Karpas-422 (cell line): ENCODE measurements at regions not wholly inside any gene's neighbourhood (a gene's known extent, or its start where the extent isn't known, plus 50 kb on each side); places are given as distances from the start of the nearest gene placed in this dataset.

Experiments used
- DNase-seq: peaks from one replicate; pipeline ENCODE4 v3.0.0-alpha.2; 2015
- H2AFZ ChIP-seq: fragments of 200-600 bp; sonication (generic); 2 replicates; pipeline ENCODE4 v1.6.1; 2014; ENCODE audit warnings: antibody characterized with exemption, low read length, mixed read lengths
- H3K27ac ChIP-seq: fragments of 200-600 bp; sonication (generic); 2 replicates; pipeline ENCODE4 v1.5.1; 2014; ENCODE audit warnings: mild to moderate bottlenecking, low read length, moderate library complexity
- H3K27me3 ChIP-seq: fragments of 200-600 bp; sonication (generic); 2 replicates; pipeline ENCODE4 v1.6.1; 2014; ENCODE audit warnings: low read length, mixed read lengths
- H3K36me3 ChIP-seq: fragments of 200-600 bp; sonication (generic); 2 replicates; pipeline ENCODE4 v1.6.1; 2014; ENCODE audit warnings: low read length, mixed read lengths; ENCODE audit not compliant: insufficient read depth
- H3K4me1 ChIP-seq: fragments of 200-600 bp; sonication (generic); 2 replicates; pipeline ENCODE4 v1.6.1; 2014; ENCODE audit warnings: mild to moderate bottlenecking, low read length, mixed read lengths
- H3K4me2 ChIP-seq: fragments of 200-600 bp; sonication (generic); 2 replicates; pipeline ENCODE4 v1.6.1; 2014; ENCODE audit warnings: low read length, low read depth, mild to moderate bottlenecking; ENCODE audit not compliant: poor library complexity, severe bottlenecking
- H3K4me3 ChIP-seq: fragments of 200-600 bp; sonication (generic); 2 replicates; pipeline ENCODE4 v1.5.1; 2014; ENCODE audit warnings: mild to moderate bottlenecking, antibody characterized with exemption, low read length, mixed read lengths
- H3K79me2 ChIP-seq: fragments of 200-600 bp; sonication (generic); 2 replicates; pipeline ENCODE4 v1.6.1; 2014; ENCODE audit warnings: mild to moderate bottlenecking, low read length, mixed read lengths
- H3K9ac ChIP-seq: fragments of 200-600 bp; sonication (generic); 2 replicates; pipeline ENCODE4 v1.6.0; 2014; ENCODE audit warnings: low read length
- H3K9me2 ChIP-seq: fragments of 200-600 bp; sonication (generic), shearing (Covaris generic); replicated peaks from 2 replicates; pipeline ENCODE4 v1.6.0; 2014; ENCODE audit warnings: mild to moderate bottlenecking, low read length, moderate library complexity; ENCODE audit not compliant: insufficient read depth
- H3K9me3 ChIP-seq: fragments of 300-700, 200-600 bp; sonication (generic); 2 replicates; pipeline ENCODE4 v1.6.1; 2014; ENCODE audit warnings: low read length, mixed read lengths
- H4K20me1 ChIP-seq: fragments of 200-600 bp; sonication (generic); 2 replicates; pipeline ENCODE4 v1.6.1; 2014; ENCODE audit warnings: mild to moderate bottlenecking, antibody characterized with exemption, low read length, low read depth; ENCODE audit not compliant: insufficient read depth

GRCh38 chr7:115135769-115136410 is 214.0 kb downstream of the MDFIC start:
- no peak overlapping the region for H3K27ac ChIP-seq

GRCh38 chr7:115135146-115135545 is 213.3 kb downstream of the MDFIC start:
- Histone ChIP-seq H3K9me2 (no peaks in the 10 kb centered on the region), H3K27me3 (no peaks in the 10 kb centered on the region), H3K4me3 (no peak overlapping the region), H3K27ac (no peak overlapping the region), H3K79me2 (no peaks in the 10 kb centered on the region), H4K20me1 (no peaks in the 10 kb centered on the region), H3K36me3 (no peaks in the 10 kb centered on the region), H3K4me2 (no peak overlapping the region), H3K9me3 (peaks cover 36% of the 10 kb centered on the region), H3K4me1 (no peaks in the 10 kb centered on the region), H2AFZ (no peak overlapping the region), H3K9ac (no peak overlapping the region)
- DNase-seq = no peak

More at GRCh38 chr7:115135769-115136410, 214.0 kb downstream of the MDFIC start:
- no peaks in the 10 kb centered on the region for H4K20me1 ChIP-seq
- no peak overlapping the region for H2AFZ ChIP-seq
- no peaks in the 10 kb centered on the region for H3K9me2 ChIP-seq
- H3K36me3 ChIP-seq = no peaks in the 10 kb centered on the region
- H3K4me2 ChIP-seq = no peak overlapping the region
- no peaks in the 10 kb centered on the region for H3K27me3 ChIP-seq
- no peaks in the 10 kb centered on the region for H3K4me1 ChIP-seq
- H3K4me3 ChIP-seq = no peak overlapping the region
- no peak for DNase-seq
- no peaks in the 10 kb centered on the region for H3K79me2 ChIP-seq
- no peak overlapping the region for H3K9ac ChIP-seq
- H3K9me3 ChIP-seq = peaks cover 37% of the 10 kb centered on the region

GRCh38 chr7:115133248-115133647 is 211.4 kb downstream of the MDFIC start:
- H3K36me3 ChIP-seq = no peaks in the 10 kb centered on the region
- H3K27me3 ChIP-seq = no peaks in the 10 kb centered on the region
- H3K4me2 ChIP-seq = no peak overlapping the region
- no peak overlapping the region for H3K4me3 ChIP-seq
- H3K79me2 ChIP-seq = no peaks in the 10 kb centered on the region
- no peak overlapping the region for H3K9ac ChIP-seq
- peaks cover 30% of the 10 kb centered on the region for H3K9me3 ChIP-seq
- no peak for DNase-seq
- no peaks in the 10 kb centered on the region for H3K9me2 ChIP-seq
- H4K20me1 ChIP-seq = no peaks in the 10 kb centered on the region
- no peaks in the 10 kb centered on the region for H3K4me1 ChIP-seq
- no peak overlapping the region for H2AFZ ChIP-seq
- no peak overlapping the region for H3K27ac ChIP-seq

DNA sequence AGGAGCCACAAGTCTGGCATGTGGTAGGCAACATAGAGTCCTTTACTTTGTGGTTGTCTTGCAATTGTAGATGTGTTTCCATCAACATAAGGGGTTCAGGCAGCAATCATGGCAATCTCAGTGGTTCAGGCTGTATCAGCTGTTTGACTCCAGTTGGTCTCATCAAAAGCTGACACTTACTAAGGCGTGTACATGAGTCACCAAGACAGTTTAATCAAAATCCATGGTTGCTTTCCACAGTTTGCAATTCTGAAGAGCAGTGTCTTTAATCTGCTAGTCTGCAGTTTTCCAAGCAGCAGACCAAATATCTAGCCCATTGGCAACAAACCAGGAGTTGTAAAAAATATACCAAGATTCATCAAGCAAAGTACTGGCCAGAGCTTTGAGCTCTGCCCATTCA is 210.2 kb downstream of the MDFIC start:
- H3K9ac ChIP-seq = no peak overlapping the region
- no peak overlapping the region for H3K27ac ChIP-seq
- no peaks in the 10 kb centered on the region for H3K9me2 ChIP-seq
- no peaks in the 10 kb centered on the region for H3K79me2 ChIP-seq
- no peak overlapping the region for H3K4me2 ChIP-seq
- H3K4me1 ChIP-seq = no peaks in the 10 kb centered on the region
- H3K9me3 ChIP-seq = peaks cover 28% of the 10 kb centered on the region
- no peak overlapping the region for H2AFZ ChIP-seq
- H4K20me1 ChIP-seq = no peaks in the 10 kb centered on the region
- no peak for DNase-seq
- H3K36me3 ChIP-seq = no peaks in the 10 kb centered on the region
- no peak overlapping the region for H3K4me3 ChIP-seq
- H3K27me3 ChIP-seq = no peaks in the 10 kb centered on the region

GRCh38 chr7:115128154-115128553 is 206.3 kb downstream of the MDFIC start:
- no peaks in the 10 kb centered on the region for H3K4me1 ChIP-seq
- no peak overlapping the region for H3K4me2 ChIP-seq
- H4K20me1 ChIP-seq = no peaks in the 10 kb centered on the region
- H2AFZ ChIP-seq = no peak overlapping the region
- peaks cover 19% of the 10 kb centered on the region for H3K9me3 ChIP-seq
- no peaks in the 10 kb centered on the region for H3K27me3 ChIP-seq
- H3K4me3 ChIP-seq = no peak overlapping the region
- H3K9ac ChIP-seq = no peak overlapping the region
- DNase-seq = no peak
- H3K27ac ChIP-seq = no peak overlapping the region
- H3K9me2 ChIP-seq = no peaks in the 10 kb centered on the region
- no peaks in the 10 kb centered on the region for H3K36me3 ChIP-seq
- no peaks in the 10 kb centered on the region for H3K79me2 ChIP-seq

- no peak overlapping the region for H3K4me3 ChIP-seq
- H3K36me3 ChIP-seq = no peaks in the 10 kb centered on the region
- no peak overlapping the region for H2AFZ ChIP-seq
- no peaks in the 10 kb centered on the region for H3K27me3 ChIP-seq
- H3K9me2 ChIP-seq = no peaks in the 10 kb centered on the region
- H3K79me2 ChIP-seq = no peaks in the 10 kb centered on the region
- no peak overlapping the region for H3K4me2 ChIP-seq
- DNase-seq = no peak
- H3K9me3 ChIP-seq = peaks cover 19% of the 10 kb centered on the region
- no peaks in the 10 kb centered on the region for H3K4me1 ChIP-seq
- no peak overlapping the region for H3K9ac ChIP-seq
- no peaks in the 10 kb centered on the region for H4K20me1 ChIP-seq
- no peak overlapping the region for H3K27ac ChIP-seq
These were observed 205.6 kb downstream of the MDFIC start for GRCh38 chr7:115127399-115128021.

GRCh38 chr7:115125750-115126149 is 203.9 kb downstream of the MDFIC start:
- H3K9me3 ChIP-seq = peaks cover 16% of the 10 kb centered on the region
- H3K9me2 ChIP-seq = no peaks in the 10 kb centered on the region

DNA sequence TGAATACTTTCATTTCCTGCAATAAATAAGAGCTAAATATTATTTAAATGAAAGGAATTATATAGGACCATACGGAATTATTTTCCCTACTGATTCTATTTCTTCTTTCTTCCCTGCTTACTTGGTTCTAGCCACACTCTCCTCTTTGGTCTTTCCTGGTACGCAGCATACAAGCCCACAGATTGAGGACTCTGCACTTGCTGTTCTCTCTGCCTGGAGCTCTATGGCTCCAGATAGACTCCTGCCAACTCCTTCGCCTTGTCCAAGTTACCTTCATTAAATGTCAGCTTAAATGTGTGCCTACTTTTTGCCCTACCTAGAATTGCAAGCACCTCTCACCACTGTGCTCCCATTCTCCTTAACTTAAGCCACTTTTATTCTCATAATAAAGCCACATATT is 203.4 kb downstream of the MDFIC start:
- Histone ChIP-seq H3K4me3 (no peak overlapping the region), H3K27ac (no peak overlapping the region), H3K27me3 (no peaks in the 10 kb centered on the region), H3K9me3 (peaks cover 16% of the 10 kb centered on the region), H3K79me2 (no peaks in the 10 kb centered on the region), H3K4me1 (no peaks in the 10 kb centered on the region), H3K4me2 (no peak overlapping the region), H3K9me2 (no peaks in the 10 kb centered on the region), H3K36me3 (no peaks in the 10 kb centered on the region), H2AFZ (no peak overlapping the region), H4K20me1 (no peaks in the 10 kb centered on the region), H3K9ac (no peak overlapping the region)
- DNase-seq = no peak

More at GRCh38 chr7:115125750-115126149, 203.9 kb downstream of the MDFIC start:
- Histone ChIP-seq H3K4me3 (no peak overlapping the region), H3K27me3 (no peaks in the 10 kb centered on the region), H2AFZ (no peak overlapping the region), H3K27ac (no peak overlapping the region), H3K4me2 (no peak overlapping the region), H3K79me2 (no peaks in the 10 kb centered on the region), H3K9ac (no peak overlapping the region), H3K4me1 (no peaks in the 10 kb centered on the region), H3K36me3 (no peaks in the 10 kb centered on the region), H4K20me1 (no peaks in the 10 kb centered on the region)
- DNase-seq = no peak
